ENCODE measurements at regions not wholly inside any gene's neighbourhood (a gene's known extent, or its start where the extent isn't known, plus 50 kb on each side); places are given as distances from the start of the nearest gene placed in this dataset.
"Not testable (repeated sequence)": the region's sequence is repeated elsewhere in the genome, so short reads cannot be mapped to it uniquely, and the experiment has no call there.

DNA sequence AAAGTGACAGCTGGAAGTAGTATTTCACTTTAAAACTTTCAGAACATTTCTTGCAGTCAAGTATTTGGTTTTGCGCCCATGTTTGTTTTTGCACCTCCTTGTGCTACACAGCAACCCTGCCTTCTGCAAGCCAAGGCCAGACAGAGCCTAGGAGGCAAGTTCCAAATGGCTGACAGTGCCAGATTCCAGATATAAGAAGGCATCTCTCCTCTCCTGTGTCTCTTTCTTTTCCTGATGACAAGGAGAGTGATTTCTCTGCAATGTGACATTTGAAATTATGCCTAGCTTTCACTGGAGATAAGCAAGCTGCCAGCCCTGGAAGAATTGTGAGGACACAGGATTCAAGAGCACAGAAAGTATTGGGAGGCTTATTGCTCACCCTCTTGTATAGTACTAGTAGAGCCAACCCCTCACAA is 149.1 kb upstream of the TENT5A start:
- no peak for DNase-seq

DNA sequence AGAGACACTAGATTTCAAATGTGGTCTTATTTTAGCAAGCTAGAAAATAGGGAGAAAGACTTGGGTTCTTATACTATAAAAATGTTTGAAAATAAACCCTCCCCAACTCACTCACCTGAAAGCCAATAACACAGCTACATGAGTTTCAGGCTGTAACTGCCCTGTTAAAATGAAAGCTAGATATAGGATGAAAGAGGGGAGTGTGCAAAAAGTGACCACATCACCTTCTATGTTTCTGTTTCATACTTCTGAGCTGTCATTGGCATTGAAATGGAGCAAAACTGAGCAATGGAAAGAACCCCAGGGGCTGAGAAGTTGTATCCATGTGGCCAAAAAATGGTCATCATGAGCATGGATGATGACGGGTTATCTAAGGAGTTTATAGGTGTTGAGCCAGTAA is 148.1 kb upstream of the TENT5A start:
- DNase-seq: no peak

DNA sequence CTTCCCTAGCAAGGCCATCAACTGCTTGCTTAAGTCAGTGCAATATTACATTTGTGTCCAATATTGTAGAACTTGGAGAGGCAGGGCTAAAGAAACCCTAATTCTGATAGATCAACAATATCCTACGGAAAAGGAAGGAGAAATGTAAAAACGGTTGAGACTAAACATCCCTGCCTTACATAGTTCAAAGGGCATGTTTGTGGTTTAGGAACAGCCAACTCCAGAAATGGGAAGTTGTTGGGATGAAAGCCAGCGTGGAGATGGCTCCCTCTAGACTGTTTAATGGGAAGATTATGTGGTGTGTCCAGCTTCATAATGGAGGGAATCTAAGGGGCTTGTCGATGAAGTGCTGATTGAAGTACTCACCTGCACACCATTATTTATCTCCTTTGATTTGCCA is 145.3 kb upstream of the TENT5A start:
- DNase-seq: no peak

DNA sequence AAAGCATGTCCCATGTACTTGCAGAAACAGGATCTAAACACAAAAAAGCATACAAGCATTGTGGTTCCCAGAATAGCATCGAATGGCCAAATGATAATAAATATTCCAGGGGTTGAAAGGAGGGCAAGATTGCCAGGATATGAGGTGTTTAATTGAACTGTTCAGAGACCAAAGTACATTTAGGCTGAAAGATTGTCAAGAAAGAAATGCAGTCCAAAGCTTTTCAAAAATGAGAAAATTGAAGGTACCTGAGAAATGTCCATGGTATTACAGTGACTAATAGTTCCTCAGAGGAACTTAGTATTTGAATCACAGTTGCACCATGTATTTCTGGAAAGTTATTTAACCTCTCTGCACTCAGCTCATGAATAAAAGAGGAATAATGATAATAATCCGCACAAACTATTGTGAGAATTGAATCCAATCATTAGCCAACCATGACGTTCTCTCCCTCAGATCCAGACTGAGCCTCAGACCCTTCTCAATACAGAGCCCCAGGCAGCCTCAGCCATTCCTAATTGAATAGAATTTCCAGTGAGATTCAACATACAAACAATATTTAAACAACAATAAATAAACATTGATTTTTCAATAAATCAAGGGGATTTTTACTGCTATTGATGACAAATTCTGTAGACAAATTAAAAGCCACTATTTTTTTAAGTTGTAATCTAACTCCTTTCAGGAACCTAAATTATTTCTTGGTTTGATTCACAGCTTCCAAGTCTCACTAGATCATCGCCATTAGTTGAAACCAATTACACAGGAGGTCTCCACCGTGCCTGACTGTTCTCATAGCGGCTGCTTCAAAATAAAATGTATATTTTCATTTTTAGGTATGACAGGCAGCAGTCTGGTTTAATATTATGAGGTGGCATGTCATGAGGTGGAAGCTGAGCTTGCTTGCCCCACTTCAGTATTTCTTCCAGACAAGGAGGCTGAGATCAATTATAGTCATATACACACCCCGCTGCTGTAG is 144.3 kb upstream of the TENT5A start:
- no peak for DNase-seq

DNA sequence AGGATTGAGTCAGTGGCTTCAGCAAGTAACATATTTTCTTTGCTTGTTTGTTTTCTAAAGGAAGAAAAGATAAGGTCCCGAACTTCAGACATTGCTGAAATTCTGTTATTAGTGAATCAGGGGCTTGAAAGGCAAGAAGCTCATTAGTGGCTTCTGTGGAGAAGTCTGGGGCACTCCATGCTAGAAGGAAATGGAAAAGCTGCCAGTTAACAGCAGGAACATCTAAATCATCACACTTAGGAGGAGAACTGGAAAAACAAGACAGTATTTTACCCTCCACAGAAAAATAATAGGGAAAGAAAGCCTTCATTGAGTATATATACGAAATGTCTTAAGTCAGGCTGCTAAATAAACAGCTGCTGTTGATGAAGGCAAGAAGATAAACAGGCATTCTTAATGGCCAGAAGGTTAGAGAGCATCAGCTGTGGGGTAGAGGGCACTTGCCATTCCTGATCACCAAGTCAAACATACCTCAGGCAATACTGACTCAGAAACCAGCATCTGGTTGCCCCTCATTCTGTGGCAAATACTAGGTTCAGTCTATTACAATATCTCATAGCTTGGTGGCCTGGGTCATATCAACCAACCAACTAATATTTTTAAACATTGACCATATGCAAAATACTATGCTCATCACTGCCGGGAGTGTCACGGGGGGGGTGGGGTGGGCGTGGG is 143.2 kb upstream of the TENT5A start:
- DNase-seq: no peak

DNA sequence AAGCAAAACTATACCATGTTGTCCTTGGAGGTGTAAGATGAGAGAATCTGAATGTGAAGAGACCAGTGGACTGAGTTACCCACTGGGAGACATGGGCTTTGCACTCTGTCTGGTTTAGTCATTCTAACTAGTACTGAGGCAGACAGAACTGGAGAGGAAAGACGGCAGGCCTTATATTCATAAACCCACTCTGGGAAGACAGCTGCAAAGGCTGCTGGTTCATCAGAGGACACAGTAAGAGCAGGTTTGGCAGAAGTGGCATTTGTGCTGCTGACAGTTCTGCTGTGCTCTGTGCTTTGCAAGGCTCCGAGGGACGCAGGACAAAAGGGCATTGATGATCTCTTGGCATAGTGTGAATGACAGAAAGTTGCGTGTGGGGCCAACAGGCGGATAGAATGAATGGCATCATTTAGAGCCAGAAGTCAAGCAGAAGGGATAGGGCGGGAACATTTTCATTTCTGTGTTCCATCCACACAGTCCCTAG is 142.3 kb upstream of the TENT5A start:
- DNase-seq: no peak

DNA sequence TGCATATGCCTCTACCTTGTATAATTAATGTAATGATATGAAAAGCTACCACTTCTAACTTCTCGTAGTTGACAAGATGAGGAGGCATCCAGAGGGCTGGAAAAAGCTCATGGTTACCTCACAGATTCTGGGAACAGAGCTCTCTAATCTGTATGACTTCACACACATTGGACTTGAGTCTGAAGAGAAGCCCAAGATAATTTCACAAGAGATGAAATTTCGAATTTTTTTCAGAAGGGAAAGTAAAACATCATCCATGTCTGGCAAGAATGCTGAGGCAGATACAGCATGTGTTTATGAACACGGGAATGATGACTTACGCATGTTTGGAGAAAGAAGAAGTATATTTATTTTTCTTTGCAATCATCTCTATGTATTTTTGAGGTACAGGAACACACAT is 141.8 kb upstream of the TENT5A start:
- DNase-seq: no peak

DNA sequence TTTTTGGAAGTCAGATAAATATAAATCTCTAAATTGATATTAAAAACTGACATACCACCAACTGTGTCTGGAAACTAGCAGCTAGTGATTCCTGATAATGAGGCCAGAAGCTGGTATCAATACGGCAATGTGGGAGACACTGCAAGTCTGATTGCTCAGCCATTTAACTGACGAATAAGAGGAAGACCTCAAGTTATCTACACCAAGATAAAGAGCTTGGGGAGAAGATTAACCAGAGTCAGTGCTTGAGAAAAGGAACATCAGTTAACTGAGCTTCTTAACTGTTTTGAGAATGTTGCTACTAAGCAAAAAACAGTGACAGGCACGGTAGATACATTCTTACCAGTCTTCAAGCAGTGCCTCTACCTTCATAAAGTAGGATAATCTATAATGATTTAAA is 140.4 kb upstream of the TENT5A start:
- DNase-seq: no peak

DNA sequence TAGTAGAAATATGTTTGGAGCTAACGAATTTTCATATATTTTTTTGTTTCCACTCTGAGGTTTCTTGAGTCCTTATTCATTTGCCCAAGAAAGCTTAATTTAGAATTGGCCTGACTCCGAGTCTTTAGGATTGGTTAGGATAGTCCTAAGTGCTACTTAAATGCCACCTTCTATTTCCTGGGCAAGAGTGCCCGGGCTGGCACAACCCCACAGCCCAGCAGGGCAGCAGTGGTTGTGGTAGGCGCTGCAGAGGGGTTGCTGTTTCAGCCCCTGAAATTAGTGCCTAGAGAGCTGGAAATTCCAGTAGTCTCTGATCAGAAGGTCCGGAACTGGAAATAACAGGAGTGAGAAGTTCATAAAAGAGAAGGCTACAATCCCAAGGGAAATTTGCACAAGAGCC is 139.4 kb upstream of the TENT5A start:
- DNase-seq: no peak

DNA sequence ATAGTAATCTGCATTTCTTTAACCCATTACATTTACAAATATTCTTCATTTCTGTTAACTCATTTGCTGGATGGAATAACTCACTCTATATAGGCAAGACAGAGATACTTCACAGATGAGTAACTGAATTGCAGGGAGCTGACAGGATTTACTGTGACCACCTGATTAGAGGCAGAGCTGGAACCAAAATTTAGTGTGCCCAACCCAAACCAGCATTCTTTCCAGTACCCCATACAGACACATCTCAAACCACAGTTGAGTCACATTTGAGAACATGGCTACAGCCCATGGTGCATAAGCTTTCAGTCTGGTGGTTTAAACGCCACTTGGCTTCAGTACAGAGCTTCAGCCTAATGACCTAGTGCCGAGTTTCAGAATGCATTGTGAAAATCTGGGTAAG is 138.4 kb upstream of the TENT5A start:
- no peak for DNase-seq

DNA sequence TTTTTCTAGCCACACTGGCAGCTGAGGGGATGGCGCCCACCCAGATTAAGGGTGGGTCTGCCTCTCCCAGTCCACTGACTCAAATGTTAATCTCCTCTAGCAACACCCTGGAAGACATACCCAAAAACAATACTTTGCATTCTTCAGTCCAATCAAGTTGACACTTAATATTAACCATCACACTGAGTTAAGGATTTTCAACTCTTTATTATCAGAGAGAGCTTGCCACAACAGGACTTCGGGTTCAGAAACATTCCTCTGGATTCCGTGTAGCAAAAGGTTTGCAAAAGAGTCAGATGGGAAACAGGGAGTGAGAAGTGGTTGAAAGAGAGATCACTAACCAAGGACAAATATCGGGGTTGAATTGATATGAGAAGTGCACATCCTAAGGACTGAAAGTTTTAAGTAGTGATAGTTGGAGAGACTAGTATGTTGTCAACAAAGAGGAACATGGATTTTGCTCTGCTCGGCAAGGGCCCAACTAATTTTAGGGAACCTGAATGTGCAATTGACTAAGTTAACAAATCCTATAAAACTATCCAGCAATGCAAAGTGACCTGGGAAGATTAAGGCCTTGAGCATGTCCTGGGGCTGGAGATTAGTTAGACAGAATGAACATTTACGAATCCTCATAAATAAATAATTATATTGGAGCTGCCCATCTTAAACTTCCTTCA is 137.0 kb upstream of the TENT5A start:
- DNase-seq: no peak

DNA sequence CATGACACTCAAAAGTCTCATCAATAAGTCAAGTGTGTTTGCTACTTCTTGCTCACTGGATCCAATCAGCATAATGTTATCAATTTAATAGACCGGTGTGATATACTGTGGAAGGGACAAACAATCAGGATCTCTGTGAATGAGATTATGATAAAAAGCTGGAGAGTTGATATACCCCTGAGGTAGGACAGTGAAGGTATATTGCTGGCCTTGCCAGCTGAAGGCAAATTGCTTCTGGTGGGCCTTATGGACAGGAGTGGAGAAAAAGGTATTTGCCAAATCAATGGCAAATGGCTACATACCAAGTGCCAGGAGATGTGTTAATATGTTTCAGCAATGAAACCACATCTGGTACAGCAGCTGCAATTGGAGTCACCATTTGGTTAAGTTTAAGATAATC is 134.4 kb upstream of the TENT5A start:
- DNase-seq: not testable (repeated sequence)

DNA sequence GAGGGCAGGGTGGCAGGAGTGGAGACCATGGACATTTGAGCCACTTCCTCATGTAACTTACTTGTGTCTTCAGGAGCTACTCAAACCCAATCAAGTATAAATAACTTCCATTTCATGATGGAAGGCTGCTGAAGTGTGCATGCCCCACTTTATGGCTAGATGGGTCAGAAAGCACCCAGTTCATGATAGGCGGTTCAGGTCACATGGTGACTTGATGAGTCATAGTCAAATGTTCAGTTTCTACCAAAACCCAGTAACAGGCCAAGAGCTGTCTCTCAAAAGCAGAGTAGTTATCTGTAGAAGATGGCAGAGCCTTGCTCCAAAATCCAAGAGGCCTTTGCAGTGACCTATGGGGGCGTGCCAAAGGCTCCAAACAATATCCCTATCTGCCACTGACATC is 133.7 kb upstream of the TENT5A start:
- no peak for DNase-seq

DNA sequence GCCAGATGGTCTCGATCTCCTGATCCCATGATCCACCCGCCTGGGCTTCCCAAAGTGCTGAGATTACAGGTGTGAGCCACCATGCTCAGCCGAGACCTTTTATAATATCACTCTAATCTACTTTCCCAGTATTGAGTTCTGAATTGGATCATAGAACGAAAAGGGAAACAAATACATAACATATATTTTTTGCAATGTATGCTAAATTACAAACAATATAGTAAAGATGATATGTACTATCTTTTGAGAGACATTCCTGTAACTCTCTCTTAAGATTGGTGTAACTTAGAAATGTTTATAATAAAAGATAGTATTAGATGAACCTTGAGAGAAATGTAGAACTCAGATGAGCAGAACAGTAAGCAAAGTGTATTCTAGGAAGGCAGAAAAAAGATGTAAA is 129.2 kb upstream of the TENT5A start:
- no peak for DNase-seq

DNA sequence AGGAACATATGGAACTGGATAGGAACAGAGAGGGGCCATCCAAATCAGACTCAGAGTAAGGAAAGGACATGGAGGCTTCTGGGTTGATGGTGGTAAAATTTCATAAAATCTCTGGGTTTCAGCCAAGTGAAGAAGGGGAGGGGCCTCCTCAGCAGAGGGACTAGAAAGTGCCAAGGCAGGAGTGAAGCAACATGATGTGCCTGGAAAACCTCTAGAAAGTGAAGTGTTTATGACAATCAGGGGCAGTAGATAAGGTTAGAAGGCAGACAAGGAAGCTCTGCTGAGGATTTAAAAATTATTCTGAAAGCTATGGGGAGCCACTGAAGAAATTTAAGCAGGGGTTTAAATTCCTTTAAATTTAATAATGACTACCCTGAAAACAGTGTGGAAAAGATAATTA is 126.0 kb upstream of the TENT5A start:
- DNase-seq: no peak

DNA sequence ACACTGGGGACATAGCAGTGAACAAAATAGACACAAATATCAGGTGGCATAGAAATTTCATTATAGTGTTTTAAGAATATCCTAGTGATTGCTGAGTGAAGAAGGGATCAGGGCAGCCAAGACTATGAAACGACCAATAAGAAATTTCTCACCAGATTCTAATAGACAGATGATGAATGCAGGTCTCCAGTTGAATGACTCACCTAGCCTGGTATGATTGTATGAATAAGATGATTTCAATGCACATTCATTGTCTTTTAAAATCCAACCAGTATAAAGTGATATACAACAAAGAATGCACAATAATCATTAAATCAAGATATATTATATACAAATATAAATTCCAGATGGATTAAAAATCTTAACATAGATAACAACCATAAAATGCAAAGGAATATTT is 124.5 kb upstream of the TENT5A start:
- no peak for DNase-seq

DNA sequence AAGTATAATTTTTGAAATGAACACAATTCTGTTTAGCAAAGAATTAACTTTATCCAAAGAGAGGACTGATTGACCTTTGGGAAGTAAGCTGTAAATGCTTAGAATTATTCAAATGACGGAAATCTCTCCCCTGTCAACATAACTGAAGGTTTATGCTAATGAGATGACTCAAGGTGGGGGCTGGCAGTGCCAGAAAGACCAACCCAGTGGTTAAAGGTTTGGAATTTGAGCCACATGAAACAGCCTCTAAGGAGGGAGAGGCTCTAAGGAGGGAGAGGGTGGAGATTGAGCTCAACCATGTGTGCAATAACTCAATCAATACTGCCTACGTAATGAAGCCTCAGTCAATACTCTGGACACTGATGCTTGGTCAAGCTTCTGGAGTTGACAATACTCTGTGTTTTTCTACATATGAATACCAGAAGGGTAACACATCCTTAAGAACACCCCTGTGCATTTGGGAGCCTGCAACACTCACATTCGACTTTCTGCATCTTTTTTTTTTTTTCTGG is 123.4 kb upstream of the TENT5A start:
- no peak for DNase-seq

DNA sequence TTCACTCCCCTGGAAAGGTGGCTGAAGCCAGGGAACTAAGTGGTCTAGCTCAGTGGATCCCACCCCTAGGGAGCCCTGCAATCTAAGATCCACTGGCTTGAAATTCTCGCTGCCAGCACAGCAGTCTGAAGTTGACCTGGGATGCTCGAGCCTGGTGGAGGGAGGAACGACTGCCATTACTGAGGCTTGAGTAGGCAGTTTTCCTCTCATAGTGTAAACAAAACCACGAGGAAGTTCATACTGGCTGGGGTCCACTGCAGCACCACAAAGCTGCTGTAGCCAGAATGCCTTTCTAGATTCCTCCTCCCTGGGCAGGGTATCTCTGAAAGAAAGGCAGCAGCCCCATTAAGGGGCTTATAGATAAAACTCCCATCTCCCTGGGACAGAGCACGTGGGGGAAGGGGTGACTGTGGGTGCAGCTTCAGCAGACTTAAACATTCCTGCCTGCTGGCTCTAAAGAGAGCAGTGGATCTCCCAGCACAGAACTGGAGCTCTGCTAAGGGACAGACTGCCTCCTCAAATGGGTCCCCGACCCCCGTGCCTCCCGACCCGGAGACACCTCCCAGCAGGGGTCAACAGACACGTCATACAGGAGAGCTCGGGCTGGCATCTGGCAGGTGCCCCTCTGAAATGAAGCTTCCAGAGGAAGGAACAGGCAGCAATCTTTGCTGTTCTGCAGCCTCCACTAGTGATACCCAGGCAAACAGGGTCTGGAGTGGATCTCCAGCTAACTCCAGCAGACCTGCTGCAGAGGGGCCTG is 117.4 kb upstream of the TENT5A start:
- DNase-seq: not testable (repeated sequence)

DNA sequence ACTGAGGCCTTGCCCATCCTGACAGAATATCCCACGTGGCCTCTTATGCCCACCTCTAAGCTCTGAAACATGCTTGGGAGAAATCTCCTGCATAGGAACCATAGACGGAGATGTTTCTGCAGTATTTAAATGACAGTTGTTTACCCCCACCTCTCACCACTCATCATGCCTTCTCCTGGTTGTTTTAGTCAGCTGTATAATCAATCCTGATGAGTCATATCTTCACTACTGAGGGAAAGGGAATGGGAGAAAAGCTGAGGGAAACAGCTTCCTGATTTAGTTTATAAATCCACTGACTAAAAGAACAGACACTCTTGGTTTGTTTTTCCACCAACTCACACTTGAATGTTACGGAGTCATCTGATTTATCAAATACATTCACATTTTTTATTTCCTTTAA is 113.2 kb upstream of the TENT5A start:
- no peak for DNase-seq

DNA sequence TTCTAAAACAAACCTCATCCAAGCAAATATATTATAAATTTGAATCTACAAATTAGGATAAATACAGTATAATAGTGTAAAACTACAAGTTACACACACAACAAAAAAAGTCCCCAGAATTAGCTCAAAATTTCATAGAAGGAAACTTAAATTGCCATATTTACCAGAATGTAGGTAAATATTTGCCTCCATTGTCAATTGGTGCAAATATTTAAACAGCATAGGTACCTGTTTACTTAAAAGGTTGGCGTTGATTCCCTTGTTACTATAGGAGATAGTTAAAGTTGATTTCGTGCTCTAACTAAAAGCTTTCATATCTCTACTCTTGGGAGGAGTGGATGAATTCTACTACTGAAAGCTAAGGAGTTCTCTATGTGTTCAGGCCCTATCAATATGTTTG is 111.6 kb upstream of the TENT5A start:
- DNase-seq: no peak

DNA sequence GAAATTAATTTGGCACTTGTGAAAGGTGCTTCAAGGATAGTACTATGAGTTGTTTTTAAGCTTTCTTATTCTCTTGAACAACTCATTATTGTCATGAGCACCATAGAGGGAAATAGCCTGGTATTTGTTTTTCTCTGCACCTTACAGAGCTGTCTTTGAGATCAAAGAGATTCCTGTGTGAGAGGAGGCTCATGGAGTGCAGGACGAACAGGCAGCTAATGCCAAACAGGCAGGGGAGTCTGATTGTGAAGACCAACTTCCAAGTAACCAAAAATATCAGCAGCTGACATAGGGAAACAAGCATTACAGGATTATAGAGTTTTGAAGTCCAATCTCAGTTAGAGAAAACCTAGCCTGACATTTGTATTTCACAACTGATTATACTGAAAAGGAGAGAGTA is 110.6 kb upstream of the TENT5A start:
- no peak for DNase-seq

DNA sequence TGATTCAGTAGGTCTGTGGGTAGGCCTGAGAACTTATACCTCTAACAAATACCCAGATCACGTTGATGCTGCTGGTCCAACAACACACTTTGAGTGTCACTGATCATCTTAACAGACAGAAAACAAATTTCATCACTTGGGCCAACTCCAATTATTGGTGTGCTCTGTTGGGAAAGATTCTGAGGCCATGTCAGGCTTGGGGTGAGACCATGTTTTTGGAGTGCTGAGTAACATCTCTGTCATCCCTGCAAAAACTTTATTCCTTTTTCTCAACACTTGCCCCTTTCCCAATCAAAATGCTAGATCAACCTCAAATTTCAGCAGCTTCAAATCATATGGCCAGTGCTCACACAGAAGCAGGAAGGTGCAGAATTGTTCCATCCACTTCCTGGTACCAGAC is 108.8 kb upstream of the TENT5A start:
- no peak for DNase-seq

DNA sequence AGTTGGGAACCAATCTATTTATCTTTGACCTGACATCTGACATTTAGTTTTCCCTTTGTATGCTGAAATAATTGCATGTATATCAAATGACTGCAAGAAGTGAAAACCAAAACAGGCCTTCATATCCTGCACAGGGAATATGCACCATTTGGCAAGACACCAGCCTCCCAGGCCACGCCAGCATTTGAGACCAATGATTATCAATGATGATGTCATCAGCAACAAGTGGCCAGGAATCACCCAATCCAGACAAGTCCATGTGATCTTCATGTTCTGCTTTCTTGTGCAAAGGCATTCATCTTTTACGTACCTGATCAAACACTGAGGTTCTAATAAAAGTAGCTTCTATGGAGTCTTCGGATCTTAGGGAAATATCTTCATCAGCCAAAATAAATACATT is 107.4 kb upstream of the TENT5A start:
- no peak for DNase-seq

Data from T-helper 2 cell (primary cell).